WTC11 (cell line): ENCODE measurements at regions not wholly inside any gene's neighbourhood (a gene's known extent, or its start where the extent isn't known, plus 50 kb on each side); places are given as distances from the start of the nearest gene placed in this dataset.

Experiments
- CTCF ChIP-seq: fragments of 200-600 bp; IDR thresholded peaks from 2 replicates; pipeline ENCODE4 v1.8.0; 2022; ENCODE audit warnings: antibody characterized with exemption
- FOXK1 ChIP-seq: sonication (generic); formaldehyde crosslinking; IDR thresholded peaks from 2 replicates; pipeline ENCODE4 v1.8.0; 2022; ENCODE audit warnings: mild to moderate bottlenecking, moderate library complexity, missing genetic modification reagents
- TEAD1 ChIP-seq: sonication (generic); formaldehyde crosslinking; IDR thresholded peaks from 2 replicates; pipeline ENCODE4 v1.8.0; 2022; ENCODE audit warnings: mild to moderate bottlenecking, missing genetic modification reagents

GRCh38 chr2:134201533-134201932, 52.3 kb upstream of the MGAT5 start:
- no peak for TF ChIP-seq FOXK1 (CRISPR knock-in tag)
- no peak for TF ChIP-seq CTCF
- no peak for TF ChIP-seq TEAD1
